ENCODE measurements at regions not wholly inside any gene's neighbourhood (a gene's known extent, or its start where the extent isn't known, plus 50 kb on each side); places are given as distances from the start of the nearest gene placed in this dataset.

DNA sequence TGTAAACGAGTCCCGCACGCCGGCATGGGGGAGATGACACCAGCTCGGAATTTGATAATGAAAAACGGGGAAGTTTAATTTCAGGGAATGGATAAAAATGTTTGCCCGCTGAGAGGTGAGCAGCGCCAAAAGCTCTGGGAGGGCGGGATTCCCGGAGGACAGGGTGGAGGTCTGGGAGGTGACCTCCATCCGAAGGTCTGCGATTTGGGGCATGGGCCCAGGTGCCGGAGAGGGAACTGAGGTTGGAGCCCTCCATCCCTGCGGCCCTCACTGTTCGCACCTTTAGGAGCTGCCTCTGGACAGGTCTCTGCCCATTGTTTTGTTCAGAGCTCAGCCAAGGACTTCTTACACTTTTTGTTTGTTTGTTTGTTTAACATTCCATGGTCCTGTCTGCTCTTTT lies 129.8 kb downstream of the URI1 start:
- TF ChIP-seq, protein P1, sequence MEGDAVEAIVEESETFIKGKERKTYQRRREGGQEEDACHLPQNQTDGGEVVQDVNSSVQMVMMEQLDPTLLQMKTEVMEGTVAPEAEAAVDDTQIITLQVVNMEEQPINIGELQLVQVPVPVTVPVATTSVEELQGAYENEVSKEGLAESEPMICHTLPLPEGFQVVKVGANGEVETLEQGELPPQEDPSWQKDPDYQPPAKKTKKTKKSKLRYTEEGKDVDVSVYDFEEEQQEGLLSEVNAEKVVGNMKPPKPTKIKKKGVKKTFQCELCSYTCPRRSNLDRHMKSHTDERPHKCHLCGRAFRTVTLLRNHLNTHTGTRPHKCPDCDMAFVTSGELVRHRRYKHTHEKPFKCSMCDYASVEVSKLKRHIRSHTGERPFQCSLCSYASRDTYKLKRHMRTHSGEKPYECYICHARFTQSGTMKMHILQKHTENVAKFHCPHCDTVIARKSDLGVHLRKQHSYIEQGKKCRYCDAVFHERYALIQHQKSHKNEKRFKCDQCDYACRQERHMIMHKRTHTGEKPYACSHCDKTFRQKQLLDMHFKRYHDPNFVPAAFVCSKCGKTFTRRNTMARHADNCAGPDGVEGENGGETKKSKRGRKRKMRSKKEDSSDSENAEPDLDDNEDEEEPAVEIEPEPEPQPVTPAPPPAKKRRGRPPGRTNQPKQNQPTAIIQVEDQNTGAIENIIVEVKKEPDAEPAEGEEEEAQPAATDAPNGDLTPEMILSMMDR (IDR thresholded peaks at IDR 0.05; ENCODE audit: low read depth, low read length, poor library complexity, severe bottlenecking): no peak
- TF ChIP-seq EZH2phosphoT487 (IDR thresholded peaks at IDR 0.05; ENCODE audit: borderline replicate concordance, low read length): no peak

Measured in DOHH2 (cell line).